Endothelial cell of umbilical vein (primary cell): ENCODE measurements at regions not wholly inside any gene's neighbourhood (a gene's known extent, or its start where the extent isn't known, plus 50 kb on each side); places are given as distances from the start of the nearest gene placed in this dataset.

Experiments used
- BruUV-seq: library from RNA; stranded (reverse); fragments of 400-500 nt; replicated peaks from 2 replicates; lab custom pipeline; 2021; lab: Mats Ljungman, UMichigan
- CTCF ChIA-PET: fragments of 300-600, 350-600 bp; sonication (Branson Sonifier 250); formaldehyde crosslinking; loops from one replicate; lab custom pipeline; 2021; ENCODE audit warnings: antibody characterized with exemption, inconsistent platforms; lab: Charles Lee
- POLR2A ChIA-PET: fragments of 300-600, 350-600 bp; sonication (Branson Sonifier 250); formaldehyde crosslinking; loops from one replicate; lab custom pipeline; 2021; ENCODE audit warnings: antibody characterized with exemption, inconsistent platforms; lab: Charles Lee
- DNase-seq: peaks from one replicate; pipeline ENCODE4 v3.0.0-alpha.2; 2011; ENCODE audit warnings: low read depth, low spot score
- FAIRE-seq: peaks from 2 replicates; lab custom pipeline; 2011; peaks lifted over from hg19 to GRCh38; lab: Jason Lieb, UNC
- H2AFZ ChIP-seq: 2 replicates; pipeline ENCODE4 v1.6.0; 2012; ENCODE audit warnings: low read depth, low read length, control low read depth, inconsistent platforms
- H3K27ac ChIP-seq: 2 replicates; pipeline ENCODE4 v1.5.1; 2011; ENCODE audit warnings: low read depth, mild to moderate bottlenecking, control low read depth, low read length, moderate library complexity; ENCODE audit not compliant: insufficient read depth
- H3K27me3 ChIP-seq, 2 experiments: 2 replicates each; pipeline versions ENCODE4 v1.6.0 to v1.6.1; 2011; ENCODE audit warnings: low read length in 2 of 2, mixed read lengths in 1 of 2; ENCODE audit not compliant: control insufficient read depth in 2 of 2, insufficient read depth in 2 of 2
- H3K36me3 ChIP-seq, 2 experiments: 2 replicates in 1 of 2; 3 replicates in 1 of 2; pipeline ENCODE4 v1.5.1; 2011; ENCODE audit warnings: low read length in 2 of 2, mild to moderate bottlenecking in 1 of 2, moderate library complexity in 1 of 2; ENCODE audit not compliant: control insufficient read depth in 2 of 2, insufficient read depth in 2 of 2; ENCODE audit errors: extremely low read depth in 1 of 2
- H3K4me1 ChIP-seq: 3 replicates; pipeline ENCODE4 v1.5.1; 2011; ENCODE audit warnings: mild to moderate bottlenecking, low read length; ENCODE audit not compliant: control insufficient read depth, insufficient read depth; ENCODE audit errors: extremely low read depth
- H3K4me2 ChIP-seq: 2 replicates; pipeline ENCODE4 v1.6.1; 2011; ENCODE audit warnings: low read length, control low read depth, mixed read lengths; ENCODE audit not compliant: insufficient read depth
- H3K4me3 ChIP-seq, 3 experiments: fragments of 200-600 bp in 1 of 3; sonication (generic), shearing (Covaris generic) in 1 of 3; replicated peaks in 1 of 3; 2 replicates each; pipeline ENCODE4 v1.5.1; 2011 to 2016; ENCODE audit warnings: control low read depth in 3 of 3, low read length in 3 of 3, mild to moderate bottlenecking in 2 of 3, inconsistent platforms in 1 of 3, low read depth in 1 of 3, moderate library complexity in 1 of 3; ENCODE audit not compliant: insufficient read depth in 1 of 3
- H3K79me2 ChIP-seq: 2 replicates; pipeline ENCODE4 v1.6.0; 2012; ENCODE audit warnings: low read length, inconsistent platforms; ENCODE audit not compliant: control insufficient read depth, insufficient read depth
- H3K9ac ChIP-seq: replicated peaks from 2 replicates; pipeline ENCODE3; 2011; ENCODE audit warnings: low read length, control low read depth; ENCODE audit not compliant: insufficient read depth; ENCODE audit errors: extremely low read depth
- H3K9me1 ChIP-seq: replicated peaks from 3 replicates; pipeline ENCODE4 v1.6.0; 2011; ENCODE audit warnings: mild to moderate bottlenecking, low read length; ENCODE audit not compliant: control insufficient read depth, insufficient read depth; ENCODE audit errors: extremely low read depth
- H3K9me3 ChIP-seq: replicated peaks from 2 replicates; pipeline ENCODE4 v1.5.1; 2012; ENCODE audit warnings: low read length, inconsistent platforms; ENCODE audit not compliant: control insufficient read depth, insufficient read depth
- H4K20me1 ChIP-seq: replicated peaks from 2 replicates; pipeline ENCODE3; 2011; ENCODE audit warnings: mild to moderate bottlenecking, low read length; ENCODE audit not compliant: control insufficient read depth, insufficient read depth; ENCODE audit errors: extremely low read depth
- EZH2 ChIP-seq: IDR thresholded peaks from 2 replicates; pipeline ENCODE4 v1.6.1; 2012; ENCODE audit warnings: borderline replicate concordance, low read depth, mild to moderate bottlenecking, moderate library complexity, low read length, inconsistent platforms; ENCODE audit not compliant: severe bottlenecking
- FOS ChIP-seq: IDR thresholded peaks from 2 replicates; pipeline ENCODE4 v1.6.1; 2011; ENCODE audit warnings: mild to moderate bottlenecking, low read length, moderate library complexity, borderline replicate concordance; ENCODE audit not compliant: insufficient read depth
- GATA2 ChIP-seq: IDR thresholded peaks from 2 replicates; pipeline ENCODE4 v1.7.0; 2011; ENCODE audit warnings: low read depth, mild to moderate bottlenecking, moderate library complexity, mixed read lengths, low read length; ENCODE audit not compliant: insufficient read length, insufficient read depth
- JUN ChIP-seq: IDR thresholded peaks from 2 replicates; pipeline ENCODE4 v1.6.1; 2011; ENCODE audit warnings: borderline replicate concordance, low read depth; ENCODE audit not compliant: insufficient read length, insufficient read depth
- MYC ChIP-seq: IDR thresholded peaks from one replicate; pipeline ENCODE4 v1.6.1; 2011; ENCODE audit warnings: mild to moderate bottlenecking, low read depth, low read length
- POLR2AphosphoS5 ChIP-seq: IDR thresholded peaks from 2 replicates; pipeline ENCODE4 v1.6.1; 2012; ENCODE audit warnings: low read depth, mild to moderate bottlenecking, control low read depth, low read length, moderate library complexity; ENCODE audit not compliant: insufficient read depth
- dilution Hi-C: fragments of 300-500 bp; cut with MboI; formaldehyde crosslinking; loops from one replicate; pipeline ENCODE4 v1.15.0; 2019; ENCODE audit warnings: low sequenced_read_pairs; ENCODE audit not compliant: extremely low pct_ligation_motif_present
- intact Hi-C: fragments of 100-400 bp; cut with micrococcal nuclease; formaldehyde crosslinking; loops from one replicate; pipeline ENCODE4 v1.10.0; 2022
- TF ChIP-seq, protein P1 (sequence below): IDR thresholded peaks from 2 replicates; pipeline ENCODE4 v1.6.1; 2011; ENCODE audit not compliant: insufficient read depth, insufficient read length
- TF ChIP-seq, protein P2 (sequence below), 2 donors: IDR thresholded peaks; 1 replicate in 1 of 2; 2 replicates in 1 of 2; pipeline ENCODE4 v1.5.1; 2011; ENCODE audit warnings: low read length in 2 of 2, mild to moderate bottlenecking in 2 of 2, moderate library complexity in 2 of 2, control low read depth in 1 of 2, inconsistent platforms in 1 of 2, low read depth in 1 of 2; ENCODE audit not compliant: insufficient read depth in 1 of 2; ENCODE audit errors: extremely low read depth in 1 of 2

DNA sequence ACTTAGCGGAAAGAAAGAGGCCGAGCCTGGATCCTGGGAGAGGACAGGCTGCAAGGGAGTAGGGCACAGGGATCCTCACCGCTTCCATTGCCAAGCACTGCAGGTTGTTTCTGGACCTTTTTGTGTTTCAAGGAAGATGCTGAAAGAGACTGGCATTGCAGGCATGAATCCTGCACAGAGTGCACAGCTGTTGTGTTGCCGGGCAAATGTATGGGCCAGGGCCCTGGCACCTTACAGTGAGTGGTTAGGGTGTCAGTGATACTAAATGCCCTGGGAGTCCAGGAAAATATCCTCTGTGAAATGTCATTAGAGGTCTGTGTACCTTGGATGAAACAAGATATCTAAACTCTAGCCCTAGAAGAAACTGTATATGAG lies 145.5 kb upstream of the FGGY start:
- POLR2A ChIA-PET: interaction anchor here (0.6 kb wide), 1 partner anchor 172 kb away, joined by 3 read pairs; no protein-coding TSS in a partner anchor
- H3K9ac ChIP-seq: peak overlapping the region; percentile 52
- no TSS peak for BruUV-seq
- FAIRE-seq (no peak), DNase-seq (no peak)
- intact Hi-C loops: loop anchor here (2.0 to 10.0 kb wide), 3 partner anchors 145 to 333 kb away; partner anchors contain the start of gene FGGY
- H3K4me2 ChIP-seq: peak overlapping the region; percentile 60
- CTCF ChIA-PET: interaction anchor here (0.7 to 2.0 kb wide), 9 partner anchors 9 to 608 kb away, joined by 3 to 6 read pairs (median 4); no protein-coding TSS in a partner anchor
- H3K27me3 ChIP-seq: no peaks in the 10 kb centered on the region
- no peaks in the 10 kb centered on the region for H3K79me2 ChIP-seq
- no peak overlapping the region for H3K4me3 ChIP-seq
- TF ChIP-seq, protein P1, sequence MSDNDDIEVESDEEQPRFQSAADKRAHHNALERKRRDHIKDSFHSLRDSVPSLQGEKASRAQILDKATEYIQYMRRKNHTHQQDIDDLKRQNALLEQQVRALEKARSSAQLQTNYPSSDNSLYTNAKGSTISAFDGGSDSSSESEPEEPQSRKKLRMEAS: no peak
- TF ChIP-seq GATA2: no peak
- no peak for TF ChIP-seq JUN
- no peak for TF ChIP-seq MYC
- TF ChIP-seq, protein P2, sequence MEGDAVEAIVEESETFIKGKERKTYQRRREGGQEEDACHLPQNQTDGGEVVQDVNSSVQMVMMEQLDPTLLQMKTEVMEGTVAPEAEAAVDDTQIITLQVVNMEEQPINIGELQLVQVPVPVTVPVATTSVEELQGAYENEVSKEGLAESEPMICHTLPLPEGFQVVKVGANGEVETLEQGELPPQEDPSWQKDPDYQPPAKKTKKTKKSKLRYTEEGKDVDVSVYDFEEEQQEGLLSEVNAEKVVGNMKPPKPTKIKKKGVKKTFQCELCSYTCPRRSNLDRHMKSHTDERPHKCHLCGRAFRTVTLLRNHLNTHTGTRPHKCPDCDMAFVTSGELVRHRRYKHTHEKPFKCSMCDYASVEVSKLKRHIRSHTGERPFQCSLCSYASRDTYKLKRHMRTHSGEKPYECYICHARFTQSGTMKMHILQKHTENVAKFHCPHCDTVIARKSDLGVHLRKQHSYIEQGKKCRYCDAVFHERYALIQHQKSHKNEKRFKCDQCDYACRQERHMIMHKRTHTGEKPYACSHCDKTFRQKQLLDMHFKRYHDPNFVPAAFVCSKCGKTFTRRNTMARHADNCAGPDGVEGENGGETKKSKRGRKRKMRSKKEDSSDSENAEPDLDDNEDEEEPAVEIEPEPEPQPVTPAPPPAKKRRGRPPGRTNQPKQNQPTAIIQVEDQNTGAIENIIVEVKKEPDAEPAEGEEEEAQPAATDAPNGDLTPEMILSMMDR (IDR thresholded peaks at IDR 0.05; ENCODE audit: extremely low read depth in 1 of 2, insufficient read depth in 1 of 2, low read depth in 1 of 2, low read length in 2 of 2): no peak
- no peak for TF ChIP-seq EZH2
- no peak for TF ChIP-seq POLR2AphosphoS5
- TF ChIP-seq FOS: no peak
- dilution Hi-C loops: no loop called here
- no peaks in the 10 kb centered on the region for H3K9me1 ChIP-seq
- H3K27ac ChIP-seq: peak overlapping the region; percentile 60
- no peaks in the 10 kb centered on the region for H4K20me1 ChIP-seq
- no peaks in the 10 kb centered on the region for H3K9me3 ChIP-seq
- peaks cover 33% of the 10 kb centered on the region for H3K4me1 ChIP-seq
- no peaks in the 10 kb centered on the region for H3K36me3 ChIP-seq
- H2AFZ ChIP-seq: peak overlapping the region; percentile 42
